Mesenchymal stem cell (in vitro differentiated cells and primary cell): ENCODE measurements at regions not wholly inside any gene's neighbourhood (a gene's known extent, or its start where the extent isn't known, plus 50 kb on each side); places are given as distances from the start of the nearest gene placed in this dataset.
A peak's percentile ranks its signal among the peaks of the same experiment; 100 is the strongest.

Source experiments
- DNase-seq: peaks from one replicate; pipeline ENCODE4 v3.0.0-alpha.2; 2013
- H2AFZ ChIP-seq: one replicate; pipeline ENCODE4 v1.6.1; 2013; ENCODE audit warnings: low read depth, mild to moderate bottlenecking, control low read depth, inconsistent platforms, low read length, moderate library complexity
- H2AK5ac ChIP-seq: 2 replicates; pipeline ENCODE4 v1.6.1; 2013; ENCODE audit warnings: low read length, moderate library complexity, mild to moderate bottlenecking, inconsistent platforms; ENCODE audit not compliant: severe bottlenecking
- H2BK120ac ChIP-seq: one replicate; pipeline ENCODE4 v1.6.1; 2013; ENCODE audit warnings: low read depth, mild to moderate bottlenecking, inconsistent platforms, low read length, moderate library complexity
- H2BK12ac ChIP-seq, 2 experiments: one replicate each; pipeline ENCODE4 v1.6.1; 2013; ENCODE audit warnings: inconsistent platforms in 2 of 2, low read length in 2 of 2, mild to moderate bottlenecking in 2 of 2, moderate library complexity in 2 of 2, control low read depth in 1 of 2
- H2BK15ac ChIP-seq: one replicate; pipeline ENCODE4 v1.6.1; 2013; ENCODE audit warnings: mild to moderate bottlenecking, low read depth, inconsistent platforms; ENCODE audit not compliant: poor library complexity, severe bottlenecking
- H2BK5ac ChIP-seq: 2 replicates; pipeline ENCODE4 v1.6.1; 2013; ENCODE audit warnings: low read depth, mild to moderate bottlenecking, low read length, control low read depth, inconsistent platforms; ENCODE audit not compliant: poor library complexity, severe bottlenecking
- H3K14ac ChIP-seq, 2 experiments: one replicate each; pipeline ENCODE4 v1.6.1; 2013; ENCODE audit warnings: inconsistent platforms in 2 of 2, low read length in 2 of 2, control low read depth in 1 of 2, mild to moderate bottlenecking in 1 of 2, moderate library complexity in 1 of 2
- H3K18ac ChIP-seq, 2 experiments: one replicate each; pipeline ENCODE4 v1.6.1; 2013; ENCODE audit warnings: inconsistent platforms in 2 of 2, low read length in 2 of 2, control low read depth in 1 of 2, low read depth in 1 of 2, mild to moderate bottlenecking in 1 of 2
- H3K23ac ChIP-seq, 2 experiments: one replicate each; pipeline ENCODE4 v1.6.1; 2013; ENCODE audit warnings: inconsistent platforms in 2 of 2, low read length in 2 of 2, mild to moderate bottlenecking in 2 of 2, moderate library complexity in 2 of 2, control low read depth in 1 of 2
- H3K27ac ChIP-seq: 2 replicates; pipeline ENCODE4 v1.5.1; 2013; ENCODE audit warnings: mild to moderate bottlenecking, moderate library complexity, low read length, control low read depth, inconsistent platforms; ENCODE audit not compliant: poor library complexity, severe bottlenecking
- H3K27me3 ChIP-seq, 2 experiments: 2 replicates each; pipeline versions ENCODE4 v1.6.1 to v1.7.0; 2013; ENCODE audit warnings: low read length in 2 of 2, mild to moderate bottlenecking in 2 of 2, moderate library complexity in 2 of 2, control low read depth in 1 of 2, inconsistent platforms in 1 of 2; ENCODE audit not compliant: control insufficient read depth in 1 of 2, insufficient read depth in 1 of 2
- H3K36me3 ChIP-seq, 2 experiments: 2 replicates each; pipeline versions ENCODE4 v1.6.1 to v1.7.0; 2013; ENCODE audit warnings: low read length in 2 of 2, control low read depth in 1 of 2, inconsistent platforms in 1 of 2, low read depth in 1 of 2, mild to moderate bottlenecking in 1 of 2; ENCODE audit not compliant: insufficient read depth in 2 of 2, control insufficient read depth in 1 of 2
- H3K4ac ChIP-seq, 2 experiments: one replicate each; pipeline ENCODE4 v1.6.1; 2013; ENCODE audit warnings: inconsistent platforms in 2 of 2, low read length in 2 of 2, mild to moderate bottlenecking in 2 of 2, moderate library complexity in 2 of 2, control low read depth in 1 of 2, low read depth in 1 of 2
- H3K4me1 ChIP-seq: 2 replicates; pipeline ENCODE4 v1.6.1; 2013; ENCODE audit warnings: low read depth, low read length, control low read depth; ENCODE audit not compliant: control insufficient read depth, insufficient read depth
- H3K4me2 ChIP-seq: 2 replicates; pipeline ENCODE4 v1.6.1; 2013; ENCODE audit warnings: low read length, mild to moderate bottlenecking, inconsistent platforms; ENCODE audit not compliant: poor library complexity, severe bottlenecking
- H3K4me3 ChIP-seq, 2 experiments: 2 replicates each; pipeline versions ENCODE4 v1.5.1 to v1.7.0; 2013; ENCODE audit warnings: low read length in 2 of 2, mild to moderate bottlenecking in 2 of 2, control low read depth in 1 of 2, low read depth in 1 of 2; ENCODE audit not compliant: insufficient read depth in 1 of 2
- H3K79me1 ChIP-seq: replicated peaks from 2 replicates; pipeline ENCODE4 v1.6.1; 2013; ENCODE audit warnings: mild to moderate bottlenecking, control low read depth, low read length, inconsistent platforms; ENCODE audit not compliant: poor library complexity, severe bottlenecking
- H3K9ac ChIP-seq: 2 replicates; pipeline ENCODE4 v1.7.0; 2013; ENCODE audit warnings: mild to moderate bottlenecking, low read length, moderate library complexity
- H3K9me3 ChIP-seq: 2 replicates; pipeline ENCODE4 v1.7.0; 2013; ENCODE audit warnings: mild to moderate bottlenecking, low read length; ENCODE audit not compliant: control insufficient read depth
- H4K8ac ChIP-seq: one replicate; pipeline ENCODE4 v1.6.1; 2013; ENCODE audit warnings: inconsistent platforms, mild to moderate bottlenecking, low read length, moderate library complexity
- H4K91ac ChIP-seq: one replicate; pipeline ENCODE4 v1.6.1; 2013; ENCODE audit warnings: mild to moderate bottlenecking, low read length, inconsistent platforms
- WGBS: methylation state at CpG from one replicate; pipeline ENCODE4 v1.1.7; 2013; ENCODE audit warnings: mixed read lengths; 5-methylcytosine and 5-hydroxymethylcytosine counted together

DNA sequence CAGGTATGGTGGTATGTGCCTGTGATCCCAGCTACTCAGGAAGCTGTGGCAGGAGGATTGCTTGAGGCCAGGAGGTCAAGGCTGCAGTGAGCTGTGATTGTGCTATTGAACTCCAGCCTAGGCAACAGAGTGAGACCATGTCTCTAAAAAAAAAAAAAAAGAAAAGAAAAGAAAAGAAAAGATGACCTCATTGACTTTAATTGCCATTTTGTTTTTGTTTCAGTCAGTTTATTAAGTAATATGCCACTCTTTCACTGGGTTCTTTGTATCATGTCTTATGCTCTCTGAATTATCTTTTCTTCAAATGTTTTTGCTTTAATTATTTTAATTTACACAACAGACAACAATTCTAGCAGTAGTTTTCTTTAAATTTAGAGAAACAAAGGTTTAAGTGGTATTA is 293.8 kb downstream of the TSHZ3 start:
- no peak overlapping the region for H2BK12ac ChIP-seq
- H3K27me3 ChIP-seq: no peaks in the 10 kb centered on the region
- no peak overlapping the region for H2BK5ac ChIP-seq
- H4K91ac ChIP-seq: no peak overlapping the region
- H3K14ac ChIP-seq: no peak overlapping the region
- H3K4me1 ChIP-seq: peaks cover 3% of the 10 kb centered on the region
- no peak overlapping the region for H3K4ac ChIP-seq
- no peak overlapping the region for H3K23ac ChIP-seq
- H3K9me3 ChIP-seq: peaks cover 3% of the 10 kb centered on the region
- H3K18ac ChIP-seq: no peak overlapping the region
- H3K79me1 ChIP-seq: no peaks in the 10 kb centered on the region
- H2AK5ac ChIP-seq: no peak overlapping the region
- H3K27ac ChIP-seq: no peak overlapping the region
- no peak overlapping the region for H2BK120ac ChIP-seq
- no peak for DNase-seq
- H4K8ac ChIP-seq: no peak overlapping the region
- no peak overlapping the region for H3K9ac ChIP-seq
- no peaks in the 10 kb centered on the region for H3K36me3 ChIP-seq
- H2BK15ac ChIP-seq: no peak overlapping the region
- no peak overlapping the region for H2AFZ ChIP-seq
- H3K4me2 ChIP-seq: no peak overlapping the region
- no peak overlapping the region for H3K4me3 ChIP-seq

DNA sequence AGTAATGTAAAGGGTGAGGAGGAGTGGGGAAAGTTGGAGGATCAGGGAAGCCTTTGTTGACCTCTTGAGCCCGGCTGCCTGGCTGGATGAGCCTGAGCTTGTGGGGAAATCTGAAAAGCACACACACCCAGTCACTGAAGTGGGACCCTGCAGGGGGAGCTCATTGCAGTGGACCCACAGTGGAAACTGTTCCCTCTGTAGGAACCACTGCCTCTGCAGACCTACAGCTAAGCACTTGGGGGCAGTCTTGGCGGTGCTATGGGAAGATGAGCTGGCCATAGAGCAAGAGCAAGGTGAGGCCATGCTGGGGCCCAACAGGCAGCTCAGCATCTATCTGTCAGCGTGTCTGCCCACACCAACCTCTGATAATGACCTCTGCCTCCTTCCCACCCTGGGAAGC is 294.8 kb downstream of the TSHZ3 start:
- no peak overlapping the region for H2BK5ac ChIP-seq
- H3K9me3 ChIP-seq: no peaks in the 10 kb centered on the region
- no peak overlapping the region for H3K4ac ChIP-seq
- peak overlapping the region in 1 of 2 experiments; percentile 55 for H2BK12ac ChIP-seq
- H2BK120ac ChIP-seq: no peak overlapping the region
- H4K8ac ChIP-seq: no peak overlapping the region
- no peak overlapping the region for H3K4me2 ChIP-seq
- no peak overlapping the region for H3K4me3 ChIP-seq
- H3K4me1 ChIP-seq: peaks cover 3% of the 10 kb centered on the region
- H3K36me3 ChIP-seq: no peaks in the 10 kb centered on the region
- no peak overlapping the region for H3K23ac ChIP-seq
- no peak overlapping the region for H2AFZ ChIP-seq
- H2AK5ac ChIP-seq: peak overlapping the region; percentile 73
- peak overlapping the region in 1 of 2 experiments; percentile 59 for H3K14ac ChIP-seq
- no peak overlapping the region for H2BK15ac ChIP-seq
- no peaks in the 10 kb centered on the region for H3K79me1 ChIP-seq
- peak overlapping the region in 1 of 2 experiments; percentile 9 for H3K18ac ChIP-seq
- DNase-seq: peak; percentile 80
- no peaks in the 10 kb centered on the region for H3K27me3 ChIP-seq
- 22% methylated on average over 3 of the region's 3 CpGs for WGBS
- no peak overlapping the region for H4K91ac ChIP-seq
- H3K9ac ChIP-seq: no peak overlapping the region
- H3K27ac ChIP-seq: no peak overlapping the region

DNA sequence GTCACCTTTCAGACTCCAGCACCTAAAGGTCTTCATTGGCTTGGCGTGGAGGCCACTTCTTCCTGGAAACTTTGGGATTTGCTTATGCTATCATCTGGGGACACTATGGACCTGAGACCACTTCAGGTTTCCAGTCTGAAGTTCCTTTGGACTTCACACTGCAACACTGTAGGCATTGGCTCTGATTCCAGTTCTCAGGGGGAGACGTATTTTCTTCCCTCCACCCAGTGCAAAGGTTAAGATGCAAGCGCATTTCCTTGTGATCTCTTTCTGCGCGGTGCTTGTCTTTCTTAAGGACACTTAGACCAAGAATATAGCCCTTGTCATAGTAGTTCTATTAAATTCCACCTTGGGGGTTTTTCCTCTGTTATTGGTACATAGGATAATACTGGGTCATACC is 299.8 kb downstream of the TSHZ3 start:
- peaks cover 1% of the 10 kb centered on the region for H3K4me1 ChIP-seq
- no peak overlapping the region for H2BK120ac ChIP-seq
- H3K18ac ChIP-seq: no peak overlapping the region
- 92% methylated on average over 3 of the region's 5 CpGs for WGBS
- H3K4ac ChIP-seq: no peak overlapping the region
- H4K91ac ChIP-seq: no peak overlapping the region
- no peak overlapping the region for H2BK12ac ChIP-seq
- no peaks in the 10 kb centered on the region for H3K79me1 ChIP-seq
- no peak overlapping the region for H2BK5ac ChIP-seq
- no peak overlapping the region for H3K27ac ChIP-seq
- H3K9ac ChIP-seq: no peak overlapping the region
- no peak overlapping the region for H3K4me2 ChIP-seq
- no peak overlapping the region for H4K8ac ChIP-seq
- no peak overlapping the region for H3K4me3 ChIP-seq
- DNase-seq: no peak
- H2AFZ ChIP-seq: no peak overlapping the region
- no peak overlapping the region for H2AK5ac ChIP-seq
- peaks cover 9% of the 10 kb centered on the region for H3K9me3 ChIP-seq
- H3K36me3 ChIP-seq: no peaks in the 10 kb centered on the region
- no peak overlapping the region for H2BK15ac ChIP-seq
- H3K23ac ChIP-seq: no peak overlapping the region
- H3K14ac ChIP-seq: no peak overlapping the region
- peaks cover 0 to 10% of the 10 kb centered on the region in 2 experiments for H3K27me3 ChIP-seq

DNA sequence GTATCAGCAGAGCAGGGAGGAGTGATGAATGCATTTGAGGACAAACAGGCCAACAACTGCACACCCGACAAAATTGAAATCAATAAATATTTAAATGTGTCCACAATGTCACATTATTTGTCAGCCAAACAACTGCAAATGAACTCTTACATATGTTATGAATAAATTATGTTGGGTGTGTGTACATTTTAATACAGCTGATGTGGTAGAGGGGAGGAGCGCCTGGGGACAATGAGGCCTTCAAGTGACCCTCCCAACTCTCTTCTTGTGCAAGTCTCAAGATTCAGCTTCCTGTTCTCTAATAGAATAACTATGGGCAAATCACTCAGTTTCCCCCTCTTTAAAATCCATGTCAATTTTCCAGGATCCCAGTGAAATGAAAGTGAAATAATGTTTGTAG is 303.2 kb downstream of the TSHZ3 start:
- Histone ChIP-seq H4K91ac (no peak overlapping the region), H3K4me2 (no peak overlapping the region), H3K27me3 (peaks cover 0 to 18% of the 10 kb centered on the region in 2 experiments), H3K23ac (no peak overlapping the region), H3K18ac (no peak overlapping the region), H3K79me1 (no peaks in the 10 kb centered on the region), H3K27ac (no peak overlapping the region), H3K4me1 (peaks cover 2% of the 10 kb centered on the region), H3K4ac (no peak overlapping the region), H2BK12ac (no peak overlapping the region), H2AK5ac (no peak overlapping the region), H3K9me3 (peaks cover 9% of the 10 kb centered on the region), H3K14ac (no peak overlapping the region), H2AFZ (no peak overlapping the region), H2BK120ac (no peak overlapping the region), H3K9ac (no peak overlapping the region), H2BK15ac (no peak overlapping the region), H4K8ac (no peak overlapping the region), H3K36me3 (no peaks in the 10 kb centered on the region), H3K4me3 (no peak overlapping the region), H2BK5ac (no peak overlapping the region)
- no peak for DNase-seq
- WGBS: 100% methylated on average over 1 of the region's 2 CpGs
